ENCODE measurements at regions not wholly inside any gene's neighbourhood (a gene's known extent, or its start where the extent isn't known, plus 50 kb on each side); places are given as distances from the start of the nearest gene placed in this dataset.

- Mint-ChIP-seq H3K4me3 (no peak overlapping the region), H3K36me3 (ENCODE audit: low read depth) (no peaks in the 10 kb centered on the region), H3K9me3 (no peaks in the 10 kb centered on the region), H3K27ac (no peak overlapping the region), H3K4me1 (ENCODE audit: low read depth) (peaks cover 2% of the 10 kb centered on the region), H3K27me3 (peaks cover 11% of the 10 kb centered on the region)
- TF ChIP-seq CTCF (IDR thresholded peaks at IDR 0.05): no peak
- DNase-seq (no peak), ATAC-seq (no peak)
- CTCF ChIA-PET: interaction anchor here (0.8 kb wide), 1 partner anchor 31 kb away, joined by 4 read pairs; no protein-coding TSS in a partner anchor
- POLR2A ChIA-PET: no interaction called here
- intact Hi-C loops (cut with micrococcal nuclease): no loop called here
These were observed 67.8 kb downstream of the TTC32 start for GRCh38 chr2:19833978-19834377.

- Mint-ChIP-seq H3K4me3 (no peak overlapping the region), H3K36me3 (ENCODE audit: low read depth) (no peaks in the 10 kb centered on the region), H3K9me3 (no peaks in the 10 kb centered on the region), H3K27ac (no peak overlapping the region), H3K27me3 (peaks cover 26% of the 10 kb centered on the region), H3K4me1 (ENCODE audit: low read depth) (peaks cover 2% of the 10 kb centered on the region)
- TF ChIP-seq CTCF (IDR thresholded peaks at IDR 0.05): no peak
- ChIA-PET POLR2A (no interaction called here), CTCF (no interaction called here)
- DNase-seq (no peak), ATAC-seq (no peak)
- intact Hi-C loops (cut with micrococcal nuclease): no loop called here
These were observed 72.1 kb downstream of the TTC32 start for GRCh38 chr2:19829672-19830071.

GRCh38 chr2:19826874-19827273 is 74.9 kb downstream of the TTC32 start:
- H3K4me3 Mint-ChIP-seq: no peak overlapping the region
- intact Hi-C loops (cut with micrococcal nuclease): no loop called here
- peaks cover 34% of the 10 kb centered on the region for H3K27me3 Mint-ChIP-seq
- no peaks in the 10 kb centered on the region for H3K36me3 Mint-ChIP-seq (ENCODE audit: low read depth)
- ChIA-PET CTCF (no interaction called here), POLR2A (no interaction called here)
- DNase-seq (no peak), ATAC-seq (no peak)
- no peaks in the 10 kb centered on the region for H3K9me3 Mint-ChIP-seq
- no peak for TF ChIP-seq CTCF (IDR thresholded peaks at IDR 0.05)
- no peak overlapping the region for H3K27ac Mint-ChIP-seq
- peaks cover 2% of the 10 kb centered on the region for H3K4me1 Mint-ChIP-seq (ENCODE audit: low read depth)

- POLR2A ChIA-PET: no interaction called here
- Mint-ChIP-seq H3K27ac (no peak overlapping the region), H3K4me1 (ENCODE audit: low read depth) (no peaks in the 10 kb centered on the region), H3K4me3 (no peak overlapping the region), H3K9me3 (no peaks in the 10 kb centered on the region), H3K36me3 (ENCODE audit: low read depth) (no peaks in the 10 kb centered on the region), H3K27me3 (peaks cover 34% of the 10 kb centered on the region)
- ATAC-seq (no peak), DNase-seq (no peak)
- intact Hi-C loops (cut with micrococcal nuclease): no loop called here
- TF ChIP-seq CTCF (IDR thresholded peaks at IDR 0.05): no peak
- CTCF ChIA-PET: no interaction called here
These were observed 78.3 kb downstream of the TTC32 start for GRCh38 chr2:19823507-19823906.

GRCh38 chr2:19819097-19820065 is 82.4 kb downstream of the TTC32 start:
- no peak for TF ChIP-seq CTCF (IDR thresholded peaks at IDR 0.05)
- peaks cover 12% of the 10 kb centered on the region for H3K27me3 Mint-ChIP-seq
- CTCF ChIA-PET: no interaction called here
- H3K4me1 Mint-ChIP-seq (ENCODE audit: low read depth): no peaks in the 10 kb centered on the region
- H3K27ac Mint-ChIP-seq: no peak overlapping the region
- intact Hi-C loops (cut with micrococcal nuclease): no loop called here
- no peak overlapping the region for H3K4me3 Mint-ChIP-seq
- ATAC-seq (no peak), DNase-seq (no peak)
- H3K9me3 Mint-ChIP-seq: no peaks in the 10 kb centered on the region
- H3K36me3 Mint-ChIP-seq (ENCODE audit: low read depth): no peaks in the 10 kb centered on the region
- POLR2A ChIA-PET: no interaction called here
